ENCODE measurements at regions not wholly inside any gene's neighbourhood (a gene's known extent, or its start where the extent isn't known, plus 50 kb on each side); places are given as distances from the start of the nearest gene placed in this dataset.

- no peak for TF ChIP-seq POLR2AphosphoS5 (IDR thresholded peaks at IDR 0.05; ENCODE audit: low read depth, low read length)
- TF ChIP-seq POLR2A (IDR thresholded peaks at IDR 0.05; ENCODE audit: low read depth, low read length), result no peak
- no peak for TF ChIP-seq TAF1 (IDR thresholded peaks at IDR 0.05; ENCODE audit: borderline replicate concordance, low read depth, low read length)
Measured at GRCh38 chr12:102676812-102677211, 196.4 kb upstream of the IGF1 start.

All from GM12892 (cell line).